OCI-M2 (cell line): ENCODE measurements at regions not wholly inside any gene's neighbourhood (a gene's known extent, or its start where the extent isn't known, plus 50 kb on each side); places are given as distances from the start of the nearest gene placed in this dataset.

Experiments used
- DNase-seq: peaks from one replicate; lab custom pipeline; 2025; ENCODE audit not compliant: unreplicated experiment; lab: John Stamatoyannopoulos, UW

- DNase-seq = no peak
Measured at GRCh38 chr2:145303536-145303935, 783.6 kb upstream of the ZEB2 start.

- DNase-seq = no peak
Measured at GRCh38 chr2:145302886-145303285, 783.0 kb upstream of the ZEB2 start.

GRCh38 chr2:145302451-145302850, 782.5 kb upstream of the ZEB2 start:
- no peak for DNase-seq

- DNase-seq = no peak
Measured at GRCh38 chr2:145299368-145299767, 779.4 kb upstream of the ZEB2 start.

GRCh38 chr2:145292166-145292565, 772.2 kb upstream of the ZEB2 start:
- no peak for DNase-seq

GRCh38 chr2:145290986-145291385, 771.1 kb upstream of the ZEB2 start:
- DNase-seq = no peak

- no peak for DNase-seq
Measured at GRCh38 chr2:145289946-145290345, 770.0 kb upstream of the ZEB2 start.

- no peak for DNase-seq
Measured at GRCh38 chr2:145288650-145289496, 769.0 kb upstream of the ZEB2 start.

- DNase-seq = no peak
Measured at GRCh38 chr2:145287736-145288135, 767.8 kb upstream of the ZEB2 start.

GRCh38 chr2:145286716-145287275, 766.9 kb upstream of the ZEB2 start:
- no peak for DNase-seq

GRCh38 chr2:145284551-145284950, 764.6 kb upstream of the ZEB2 start:
- no peak for DNase-seq

- no peak for DNase-seq
Measured at GRCh38 chr2:145283131-145283530, 763.2 kb upstream of the ZEB2 start.

- DNase-seq = no peak
Measured at GRCh38 chr2:145277922-145278321, 758.0 kb upstream of the ZEB2 start.

GRCh38 chr2:145273840-145274239, 753.9 kb upstream of the ZEB2 start:
- DNase-seq = no peak

- DNase-seq = no peak
Measured at GRCh38 chr2:145268931-145269330, 749.0 kb upstream of the ZEB2 start.

- no peak for DNase-seq
Measured at GRCh38 chr2:145267451-145267850, 747.5 kb upstream of the ZEB2 start.

GRCh38 chr2:145265244-145265643, 745.3 kb upstream of the ZEB2 start:
- DNase-seq = no peak

GRCh38 chr2:145260674-145261073, 740.8 kb upstream of the ZEB2 start:
- DNase-seq = no peak

- DNase-seq = no peak
Measured at GRCh38 chr2:145260081-145260480, 740.2 kb upstream of the ZEB2 start.

- DNase-seq = no peak
Measured at GRCh38 chr2:145258903-145259579, 739.1 kb upstream of the ZEB2 start.

GRCh38 chr2:145257931-145258330, 738.0 kb upstream of the ZEB2 start:
- no peak for DNase-seq

GRCh38 chr2:145256551-145256950, 736.6 kb upstream of the ZEB2 start:
- no peak for DNase-seq
